ENCODE measurements at regions not wholly inside any gene's neighbourhood (a gene's known extent, or its start where the extent isn't known, plus 50 kb on each side); places are given as distances from the start of the nearest gene placed in this dataset.
A peak's percentile ranks its signal among the peaks of the same experiment; 100 is the strongest.

GRCh38 chr3:159866201-159866746 lies 122.4 kb upstream of the IL12A start (continued):
- no peak for TF ChIP-seq ZNF513 (tag by site-specific recombination; IDR thresholded peaks at IDR 0.05)
- peak; percentile 59 for TF ChIP-seq SP7 (tag by site-specific recombination; IDR thresholded peaks at IDR 0.05)
- peak; percentile 50; the same call in 1 of the 2 replicates for TF ChIP-seq ZNF391 (tag by site-specific recombination; IDR thresholded peaks at IDR 0.05; ENCODE audit: borderline replicate concordance, low read depth)
- TF ChIP-seq, protein P1, sequence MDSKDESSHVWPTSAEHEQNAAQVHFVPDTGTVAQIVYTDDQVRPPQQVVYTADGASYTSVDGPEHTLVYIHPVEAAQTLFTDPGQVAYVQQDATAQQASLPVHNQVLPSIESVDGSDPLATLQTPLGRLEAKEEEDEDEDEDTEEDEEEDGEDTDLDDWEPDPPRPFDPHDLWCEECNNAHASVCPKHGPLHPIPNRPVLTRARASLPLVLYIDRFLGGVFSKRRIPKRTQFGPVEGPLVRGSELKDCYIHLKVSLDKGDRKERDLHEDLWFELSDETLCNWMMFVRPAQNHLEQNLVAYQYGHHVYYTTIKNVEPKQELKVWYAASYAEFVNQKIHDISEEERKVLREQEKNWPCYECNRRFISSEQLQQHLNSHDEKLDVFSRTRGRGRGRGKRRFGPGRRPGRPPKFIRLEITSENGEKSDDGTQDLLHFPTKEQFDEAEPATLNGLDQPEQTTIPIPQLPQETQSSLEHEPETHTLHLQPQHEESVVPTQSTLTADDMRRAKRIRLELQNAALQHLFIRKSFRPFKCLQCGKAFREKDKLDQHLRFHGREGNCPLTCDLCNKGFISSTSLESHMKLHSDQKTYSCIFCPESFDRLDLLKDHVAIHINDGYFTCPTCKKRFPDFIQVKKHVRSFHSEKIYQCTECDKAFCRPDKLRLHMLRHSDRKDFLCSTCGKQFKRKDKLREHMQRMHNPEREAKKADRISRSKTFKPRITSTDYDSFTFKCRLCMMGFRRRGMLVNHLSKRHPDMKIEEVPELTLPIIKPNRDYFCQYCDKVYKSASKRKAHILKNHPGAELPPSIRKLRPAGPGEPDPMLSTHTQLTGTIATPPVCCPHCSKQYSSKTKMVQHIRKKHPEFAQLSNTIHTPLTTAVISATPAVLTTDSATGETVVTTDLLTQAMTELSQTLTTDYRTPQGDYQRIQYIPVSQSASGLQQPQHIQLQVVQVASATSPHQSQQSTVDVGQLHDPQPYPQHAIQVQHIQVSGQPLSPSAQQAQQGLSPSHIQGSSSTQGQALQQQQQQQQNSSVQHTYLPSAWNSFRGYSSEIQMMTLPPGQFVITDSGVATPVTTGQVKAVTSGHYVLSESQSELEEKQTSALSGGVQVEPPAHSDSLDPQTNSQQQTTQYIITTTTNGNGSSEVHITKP (tag by site-specific recombination; IDR thresholded peaks at IDR 0.05): peak; percentile 44; the same call in 1 of the 2 replicates
- no peak for TF ChIP-seq KLF7 (tag by site-specific recombination; IDR thresholded peaks at IDR 0.05; ENCODE audit: borderline replicate concordance)
- TF ChIP-seq HOXC10 (CRISPR knock-in tag; IDR thresholded peaks at IDR 0.05): no peak
- no peak for TF ChIP-seq PBX3 (CRISPR knock-in tag; IDR thresholded peaks at IDR 0.05)
- TF ChIP-seq, protein P2, sequence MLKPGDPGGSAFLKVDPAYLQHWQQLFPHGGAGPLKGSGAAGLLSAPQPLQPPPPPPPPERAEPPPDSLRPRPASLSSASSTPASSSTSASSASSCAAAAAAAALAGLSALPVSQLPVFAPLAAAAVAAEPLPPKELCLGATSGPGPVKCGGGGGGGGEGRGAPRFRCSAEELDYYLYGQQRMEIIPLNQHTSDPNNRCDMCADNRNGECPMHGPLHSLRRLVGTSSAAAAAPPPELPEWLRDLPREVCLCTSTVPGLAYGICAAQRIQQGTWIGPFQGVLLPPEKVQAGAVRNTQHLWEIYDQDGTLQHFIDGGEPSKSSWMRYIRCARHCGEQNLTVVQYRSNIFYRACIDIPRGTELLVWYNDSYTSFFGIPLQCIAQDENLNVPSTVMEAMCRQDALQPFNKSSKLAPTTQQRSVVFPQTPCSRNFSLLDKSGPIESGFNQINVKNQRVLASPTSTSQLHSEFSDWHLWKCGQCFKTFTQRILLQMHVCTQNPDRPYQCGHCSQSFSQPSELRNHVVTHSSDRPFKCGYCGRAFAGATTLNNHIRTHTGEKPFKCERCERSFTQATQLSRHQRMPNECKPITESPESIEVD (tag by site-specific recombination; IDR thresholded peaks at IDR 0.05): peak; percentile 87
- TF ChIP-seq ZNF138 (tag by site-specific recombination; IDR thresholded peaks at IDR 0.05; ENCODE audit: borderline replicate concordance): no peak
- no peak for TF ChIP-seq ZNF324 (tag by site-specific recombination; IDR thresholded peaks at IDR 0.05)
- no peak for TF ChIP-seq ZNF266 (tag by site-specific recombination; IDR thresholded peaks at IDR 0.05; ENCODE audit: low read depth)
- no peak for TF ChIP-seq ZNF121 (tag by site-specific recombination; IDR thresholded peaks at IDR 0.05)
- no peak for TF ChIP-seq ZNF214 (tag by site-specific recombination; IDR thresholded peaks at IDR 0.05; ENCODE audit: borderline replicate concordance)
- TF ChIP-seq ZBTB1 (tag by site-specific recombination; IDR thresholded peaks at IDR 0.05): 0 out of 2 replicates have a peak, but pooled peaks have one; percentile 49
- TF ChIP-seq BCL6B (tag by site-specific recombination; IDR thresholded peaks at IDR 0.05): 0 out of 2 replicates have a peak, but pooled peaks have one; percentile 32
- TF ChIP-seq ZBTB48 (tag by site-specific recombination; IDR thresholded peaks at IDR 0.05): no peak
- TF ChIP-seq ZNF394 (tag by site-specific recombination; IDR thresholded peaks at IDR 0.05; ENCODE audit: borderline replicate concordance): no peak; the same call in 1 of the 2 replicates
- no peak for TF ChIP-seq RBAK (tag by site-specific recombination; IDR thresholded peaks at IDR 0.05)
- TF ChIP-seq ZBTB17 (tag by site-specific recombination; IDR thresholded peaks at IDR 0.05): peak; percentile 66
- TF ChIP-seq, protein P3, sequence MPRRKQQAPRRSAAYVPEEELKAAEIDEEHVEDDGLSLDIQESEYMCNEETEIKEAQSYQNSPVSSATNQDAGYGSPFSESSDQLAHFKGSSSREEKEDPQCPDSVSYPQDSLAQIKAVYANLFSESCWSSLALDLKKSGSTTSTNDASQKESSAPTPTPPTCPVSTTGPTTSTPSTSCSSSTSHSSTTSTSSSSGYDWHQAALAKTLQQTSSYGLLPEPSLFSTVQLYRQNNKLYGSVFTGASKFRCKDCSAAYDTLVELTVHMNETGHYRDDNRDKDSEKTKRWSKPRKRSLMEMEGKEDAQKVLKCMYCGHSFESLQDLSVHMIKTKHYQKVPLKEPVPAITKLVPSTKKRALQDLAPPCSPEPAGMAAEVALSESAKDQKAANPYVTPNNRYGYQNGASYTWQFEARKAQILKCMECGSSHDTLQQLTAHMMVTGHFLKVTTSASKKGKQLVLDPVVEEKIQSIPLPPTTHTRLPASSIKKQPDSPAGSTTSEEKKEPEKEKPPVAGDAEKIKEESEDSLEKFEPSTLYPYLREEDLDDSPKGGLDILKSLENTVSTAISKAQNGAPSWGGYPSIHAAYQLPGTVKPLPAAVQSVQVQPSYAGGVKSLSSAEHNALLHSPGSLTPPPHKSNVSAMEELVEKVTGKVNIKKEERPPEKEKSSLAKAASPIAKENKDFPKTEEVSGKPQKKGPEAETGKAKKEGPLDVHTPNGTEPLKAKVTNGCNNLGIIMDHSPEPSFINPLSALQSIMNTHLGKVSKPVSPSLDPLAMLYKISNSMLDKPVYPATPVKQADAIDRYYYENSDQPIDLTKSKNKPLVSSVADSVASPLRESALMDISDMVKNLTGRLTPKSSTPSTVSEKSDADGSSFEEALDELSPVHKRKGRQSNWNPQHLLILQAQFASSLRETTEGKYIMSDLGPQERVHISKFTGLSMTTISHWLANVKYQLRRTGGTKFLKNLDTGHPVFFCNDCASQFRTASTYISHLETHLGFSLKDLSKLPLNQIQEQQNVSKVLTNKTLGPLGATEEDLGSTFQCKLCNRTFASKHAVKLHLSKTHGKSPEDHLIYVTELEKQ (tag by site-specific recombination; IDR thresholded peaks at IDR 0.05; ENCODE audit: borderline replicate concordance): peak; percentile 79
- peak; percentile 88 for TF ChIP-seq OSR2 (tag by site-specific recombination; IDR thresholded peaks at IDR 0.05)
- 0 out of 2 replicates have a peak, but pooled peaks have one; percentile 5 for TF ChIP-seq ZNF596 (tag by site-specific recombination; IDR thresholded peaks at IDR 0.05)
- TF ChIP-seq ZNF645 (tag by site-specific recombination; IDR thresholded peaks at IDR 0.05): no peak
- TF ChIP-seq ZNF423 (tag by site-specific recombination; IDR thresholded peaks at IDR 0.05): no peak
- no peak; the same call in 1 of the 2 replicates for TF ChIP-seq KLF8 (tag by site-specific recombination; IDR thresholded peaks at IDR 0.05)

Data from HEK293 (cell line).